Spinal cord (tissue), 9 donors: ENCODE measurements at regions not wholly inside any gene's neighbourhood (a gene's known extent, or its start where the extent isn't known, plus 50 kb on each side); places are given as distances from the start of the nearest gene placed in this dataset.
A peak's percentile ranks its signal among the peaks of the same experiment; 100 is the strongest.
"Not testable (repeated sequence)": the region's sequence is repeated elsewhere in the genome, so short reads cannot be mapped to it uniquely, and the experiment has no call there.

Experiments used
- DNase-seq, 6 donors: peaks; one replicate each; pipeline versions ENCODE4 v3.0.0 to v3.0.0-alpha.2; 2013 to 2015; ENCODE audit warnings: low spot score in 6 of 6, low read depth in 4 of 6
- H3K27ac ChIP-seq: one replicate; pipeline ENCODE4 v1.5.1; 2013; ENCODE audit warnings: low read depth, low read length, control low read depth
- H3K27me3 ChIP-seq: one replicate; pipeline ENCODE4 v1.6.1; 2013; ENCODE audit warnings: low read length; ENCODE audit not compliant: control insufficient read depth, insufficient read depth
- H3K36me3 ChIP-seq: one replicate; pipeline ENCODE4 v1.6.1; 2013; ENCODE audit warnings: low read length; ENCODE audit not compliant: control insufficient read depth, insufficient read depth
- H3K4me1 ChIP-seq: one replicate; pipeline ENCODE4 v1.6.1; 2013; ENCODE audit warnings: low read length; ENCODE audit not compliant: control insufficient read depth, insufficient read depth
- H3K4me3 ChIP-seq: one replicate; pipeline ENCODE4 v1.5.1; 2013; ENCODE audit warnings: low read depth, low read length, control low read depth
- H3K9me3 ChIP-seq: one replicate; pipeline ENCODE4 v1.6.1; 2013; ENCODE audit warnings: low read length; ENCODE audit not compliant: control insufficient read depth, insufficient read depth
- WGBS: methylation state at CpG from one replicate; pipeline ENCODE4 v1.1.5; 2013; ENCODE audit warnings: missing lambda C conversion rate; ENCODE audit not compliant: insufficient coverage; 5-methylcytosine and 5-hydroxymethylcytosine counted together
- donor health status: healthy.

DNA sequence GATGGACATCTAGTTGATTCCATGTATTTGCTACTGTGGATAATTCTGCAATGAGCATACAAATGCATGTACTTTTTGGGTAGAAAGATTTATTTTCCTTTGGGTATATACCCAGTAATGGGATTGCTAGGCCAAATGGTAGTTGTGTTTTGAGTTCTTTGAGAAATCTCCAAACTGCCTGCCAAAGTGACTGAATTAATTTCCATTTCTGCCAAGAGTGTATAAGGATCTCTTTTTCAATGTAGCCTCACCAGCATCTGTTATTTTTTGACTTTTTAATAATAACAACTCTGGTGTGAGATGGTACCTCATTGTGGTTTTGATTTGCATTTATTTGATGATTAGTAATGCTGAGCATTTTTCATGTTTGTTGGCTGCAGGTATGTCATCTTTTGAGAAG is 435.0 kb upstream of the CBLB start:
- no peaks in the 10 kb centered on the region for H3K36me3 ChIP-seq
- H3K27me3 ChIP-seq, result no peaks in the 10 kb centered on the region
- peak in 1 of 6 donors; percentile 53 for DNase-seq
- no peaks in the 10 kb centered on the region for H3K9me3 ChIP-seq
- H3K27ac ChIP-seq, result no peak overlapping the region
- H3K4me1 ChIP-seq, result no peaks in the 10 kb centered on the region
- no peak overlapping the region for H3K4me3 ChIP-seq

DNA sequence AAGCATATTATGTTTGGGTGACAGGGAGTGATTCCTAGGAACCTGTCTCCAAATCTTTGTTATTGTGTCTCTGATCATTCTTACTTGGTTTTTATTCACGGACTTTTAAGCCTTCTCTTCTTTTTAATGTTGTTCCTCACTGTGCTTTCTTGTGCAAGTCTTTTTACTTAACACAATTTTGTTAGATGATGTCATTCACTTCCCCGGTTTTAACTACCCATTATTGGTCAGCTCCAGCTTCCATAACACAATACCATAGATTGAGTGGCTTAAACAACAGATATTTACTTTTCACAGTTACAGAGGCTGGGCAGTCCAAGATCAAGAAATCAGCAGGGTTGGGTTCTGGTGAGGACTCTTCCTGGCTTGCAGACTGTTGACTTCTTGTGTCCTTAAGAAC is 436.3 kb upstream of the CBLB start:
- WGBS, result no CpG with 5 or more reads among the region's 2 CpGs

DNA sequence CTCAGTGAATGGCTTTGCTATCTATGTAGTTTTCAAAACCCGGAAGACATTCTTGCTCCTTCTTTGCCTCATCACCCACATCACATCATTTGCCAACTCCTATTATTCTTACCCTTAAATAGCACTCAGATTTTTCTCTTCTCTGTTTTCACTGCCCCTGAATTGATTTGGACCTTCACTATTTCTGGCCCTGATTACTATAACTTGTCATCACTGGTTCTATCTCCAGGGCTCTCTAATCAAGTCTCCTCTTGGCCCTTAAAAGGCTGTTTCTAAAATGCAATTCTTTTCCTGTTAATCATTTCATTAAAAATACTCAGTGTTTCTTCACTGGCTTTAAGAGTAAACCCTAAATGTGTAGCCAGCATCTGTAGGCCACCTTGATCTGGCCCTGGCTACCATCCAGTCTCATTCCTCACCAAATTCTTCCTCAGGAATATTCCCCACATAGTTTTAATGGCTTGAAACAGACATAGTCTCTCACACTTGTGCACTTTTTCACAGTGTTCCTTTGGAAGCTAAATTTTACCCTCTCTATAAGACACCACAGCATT is 437.1 kb upstream of the CBLB start:
- H3K4me3 ChIP-seq, result no peak overlapping the region
- WGBS, result 83% methylated on average over 1 of the region's 1 CpG
- H3K4me1 ChIP-seq, result no peaks in the 10 kb centered on the region
- H3K27me3 ChIP-seq, result no peaks in the 10 kb centered on the region
- no peaks in the 10 kb centered on the region for H3K9me3 ChIP-seq
- DNase-seq, result no peak
- no peaks in the 10 kb centered on the region for H3K36me3 ChIP-seq
- no peak overlapping the region for H3K27ac ChIP-seq

More for the DNA sequence above, 436.3 kb upstream of the CBLB start:
- no peaks in the 10 kb centered on the region for H3K27me3 ChIP-seq
- DNase-seq, result no peak
- H3K27ac ChIP-seq, result no peak overlapping the region
- no peaks in the 10 kb centered on the region for H3K9me3 ChIP-seq
- no peak overlapping the region for H3K4me3 ChIP-seq
- no peaks in the 10 kb centered on the region for H3K36me3 ChIP-seq
- no peaks in the 10 kb centered on the region for H3K4me1 ChIP-seq

DNA sequence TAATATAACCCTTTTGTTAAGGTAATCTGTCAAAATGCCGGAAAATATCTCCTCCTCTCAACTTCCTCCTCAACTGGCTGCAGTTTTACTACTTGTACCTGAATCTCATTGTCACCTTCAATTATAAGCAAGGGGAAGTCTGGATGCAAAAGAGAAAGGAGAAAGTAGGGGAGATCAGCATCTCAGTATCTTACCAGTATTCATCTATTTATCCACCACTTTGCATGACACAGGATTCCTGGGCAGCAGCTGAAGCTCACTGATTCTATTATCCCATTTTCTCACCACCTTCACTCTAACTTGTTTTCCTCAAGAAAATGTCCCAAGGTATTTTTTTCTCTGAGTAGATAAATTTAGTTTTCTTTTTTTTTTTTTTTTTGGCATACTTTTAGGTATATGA is 440.5 kb upstream of the CBLB start:
- Histone ChIP-seq H3K9me3 (no peaks in the 10 kb centered on the region), H3K36me3 (no peaks in the 10 kb centered on the region), H3K4me1 (no peaks in the 10 kb centered on the region), H3K27me3 (no peaks in the 10 kb centered on the region), H3K27ac (no peak overlapping the region), H3K4me3 (no peak overlapping the region)
- DNase-seq, result no peak
- no CpG with 5 or more reads among the region's 1 CpG for WGBS

DNA sequence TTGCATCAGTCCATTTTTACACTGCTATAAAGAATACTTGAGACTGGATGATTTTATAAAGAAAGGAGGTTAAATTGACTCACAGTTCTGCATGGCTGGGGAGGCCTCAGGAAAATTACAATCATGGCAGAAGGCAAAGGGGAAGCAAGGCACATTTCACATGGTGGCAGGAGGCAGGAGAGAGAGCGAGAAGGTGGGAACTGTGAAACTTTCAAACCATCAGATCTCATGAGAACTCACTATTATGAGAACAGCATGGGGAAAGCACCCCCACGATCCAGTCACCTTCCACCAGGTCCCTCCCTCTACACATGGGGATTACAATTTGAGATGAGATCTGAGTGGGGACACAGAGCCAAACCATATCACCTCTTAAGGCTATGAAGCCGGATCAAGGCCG is 441.0 kb upstream of the CBLB start:
- no CpG with 5 or more reads among the region's 4 CpGs for WGBS
- H3K36me3 ChIP-seq, H3K4me1 ChIP-seq, H3K9me3 ChIP-seq, DNase-seq, H3K4me3 ChIP-seq, H3K27ac ChIP-seq, H3K27me3 ChIP-seq: not testable (repeated sequence)

DNA sequence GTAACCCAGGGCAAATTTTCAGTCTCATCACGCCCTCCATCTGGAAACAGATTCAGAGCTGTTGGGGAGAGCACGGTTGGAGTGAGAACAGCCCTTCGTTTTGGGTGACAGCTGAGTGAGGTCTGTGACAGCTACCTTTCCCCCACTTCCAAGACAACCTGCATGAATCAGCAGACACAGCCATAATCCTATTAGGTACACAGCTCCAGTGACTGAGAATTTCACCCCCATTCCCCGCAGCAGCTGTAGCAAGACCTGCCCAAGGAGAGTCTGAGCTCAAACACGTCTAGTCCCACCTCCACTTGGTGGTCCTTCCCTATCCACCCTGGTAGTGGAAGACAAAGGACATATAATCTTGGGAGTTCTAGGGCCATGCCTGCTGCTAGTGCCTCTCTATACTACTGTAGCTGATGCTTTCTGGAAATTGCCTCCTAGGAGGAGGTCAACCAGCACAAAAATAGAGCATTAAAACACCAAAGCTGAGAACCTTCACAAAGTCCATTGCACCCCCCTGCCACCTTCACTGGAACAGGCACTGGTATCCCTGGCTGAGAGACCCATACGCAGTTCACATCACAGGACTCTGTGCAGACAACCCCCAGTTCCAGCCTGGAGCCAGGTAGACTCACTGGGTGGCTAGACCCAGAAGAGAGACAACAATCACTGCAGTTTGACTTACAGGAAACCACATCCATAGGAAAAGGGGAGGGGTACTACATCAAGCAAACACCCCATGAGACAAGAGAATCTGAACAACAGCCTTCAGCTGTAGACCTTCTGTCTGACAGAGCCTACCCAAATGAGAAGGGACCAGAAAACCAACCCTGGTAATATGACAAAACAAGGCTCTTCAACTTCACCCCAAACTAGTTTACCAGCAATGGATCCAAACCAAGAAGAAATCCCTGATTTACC is 448.6 kb upstream of the CBLB start:
- Histone ChIP-seq H3K9me3 (no peaks in the 10 kb centered on the region), H3K27me3 (no peaks in the 10 kb centered on the region), H3K27ac (no peak overlapping the region), H3K4me3 (no peak overlapping the region), H3K36me3 (no peaks in the 10 kb centered on the region), H3K4me1 (no peaks in the 10 kb centered on the region)
- no peak for DNase-seq
- WGBS, result 82% methylated on average over 4 of the region's 6 CpGs

DNA sequence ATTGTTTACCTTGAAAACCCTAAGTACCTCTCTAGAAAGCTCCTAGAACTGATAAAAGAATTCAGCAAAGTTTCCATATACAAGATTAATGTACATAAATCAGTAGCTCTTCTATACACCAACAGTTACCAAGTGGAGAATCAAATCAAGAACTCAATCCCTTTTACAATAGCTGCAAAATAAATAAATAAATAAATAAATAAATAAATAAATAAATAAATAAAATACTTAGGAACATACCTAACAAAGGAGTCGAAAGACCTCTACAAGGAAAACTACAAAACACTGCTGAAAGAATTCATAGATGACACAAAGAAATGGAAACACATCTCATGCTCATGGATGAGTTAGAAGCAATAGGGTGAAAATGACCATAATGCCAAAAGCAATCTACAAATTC is 452.6 kb upstream of the CBLB start:
- H3K9me3 ChIP-seq, H3K27me3 ChIP-seq, DNase-seq, H3K4me1 ChIP-seq, H3K36me3 ChIP-seq, H3K27ac ChIP-seq, H3K4me3 ChIP-seq: not testable (repeated sequence)
- WGBS, result no CpG with 5 or more reads among the region's 1 CpG

DNA sequence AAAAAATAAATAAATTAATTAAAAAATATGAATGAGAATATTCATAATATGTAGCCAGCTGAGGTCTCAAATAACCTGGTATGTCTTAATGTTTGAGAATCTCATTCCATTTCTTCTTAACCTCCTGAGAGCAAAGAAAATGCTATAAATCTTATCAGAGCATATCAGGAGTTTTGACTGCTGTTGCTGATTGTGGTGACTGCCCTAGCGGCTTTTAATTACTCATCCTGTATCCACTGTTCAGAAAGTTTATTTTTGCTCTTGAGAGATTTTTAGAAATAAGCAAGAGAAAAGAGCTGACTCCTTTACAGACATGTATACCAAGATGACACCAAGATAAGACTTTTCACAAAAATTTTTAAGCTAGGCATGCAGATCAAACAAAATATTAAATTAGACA is 454.8 kb upstream of the CBLB start:
- Histone ChIP-seq H3K27ac (no peak overlapping the region), H3K27me3 (no peaks in the 10 kb centered on the region), H3K36me3 (no peaks in the 10 kb centered on the region), H3K9me3 (peaks cover 5% of the 10 kb centered on the region), H3K4me1 (no peaks in the 10 kb centered on the region), H3K4me3 (no peak overlapping the region)
- WGBS, result no CpG with 5 or more reads among the region's 1 CpG
- no peak for DNase-seq

DNA sequence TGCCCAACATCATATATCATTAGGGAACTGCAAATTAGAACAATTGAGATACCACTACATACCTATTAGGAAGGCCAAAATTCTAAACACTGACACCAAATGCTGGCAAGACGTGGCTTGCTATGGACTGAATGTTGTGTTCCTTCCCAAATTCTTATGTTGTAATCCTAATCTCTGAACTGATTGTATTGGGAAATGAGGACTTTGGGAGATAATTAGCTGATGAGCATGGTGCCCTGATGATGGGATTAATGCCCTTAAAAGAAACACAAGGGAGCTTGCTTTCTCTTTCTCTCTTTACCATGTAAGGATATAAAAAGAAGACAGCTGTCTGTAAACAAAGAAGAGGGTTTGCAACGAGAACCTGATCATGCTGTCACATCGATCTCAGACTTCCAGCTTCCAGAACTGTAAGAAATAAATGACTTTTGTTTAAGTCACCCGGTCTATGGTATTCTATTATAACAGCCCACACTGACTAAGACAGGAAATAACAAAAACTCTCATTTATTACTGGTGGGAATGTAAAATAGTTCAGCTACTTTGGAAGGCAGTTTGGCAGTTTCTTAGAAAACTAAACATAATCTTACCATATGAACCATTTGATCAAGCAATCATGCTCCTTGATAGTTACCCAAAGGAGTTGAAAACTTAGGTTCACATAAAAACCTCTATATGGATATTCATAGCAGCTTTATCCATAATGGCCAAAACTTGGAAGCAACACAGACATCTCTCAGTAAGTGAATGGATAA is 458.3 kb upstream of the CBLB start:
- Histone ChIP-seq H3K27ac (no peak overlapping the region), H3K9me3 (peaks cover 5% of the 10 kb centered on the region), H3K4me1 (no peaks in the 10 kb centered on the region), H3K36me3 (no peaks in the 10 kb centered on the region), H3K27me3 (no peaks in the 10 kb centered on the region), H3K4me3 (no peak overlapping the region)
- 100% methylated on average over 1 of the region's 4 CpGs for WGBS
- DNase-seq, result no peak

DNA sequence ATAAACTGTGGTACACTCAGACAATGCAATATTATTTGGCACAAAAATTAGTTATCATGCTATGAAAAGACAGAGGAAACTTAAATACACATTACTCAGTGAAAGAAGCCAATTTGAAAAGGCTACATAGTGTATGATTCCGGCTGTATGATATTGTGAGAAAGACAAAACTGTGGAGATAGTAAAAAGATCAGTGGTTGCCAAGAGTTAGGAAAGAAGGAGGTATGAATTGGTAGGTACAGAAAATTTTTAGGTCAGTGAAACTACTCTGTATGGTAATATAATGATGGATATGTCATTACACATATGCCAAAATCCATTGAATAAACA is 458.8 kb upstream of the CBLB start:
- H3K27me3 ChIP-seq, result no peaks in the 10 kb centered on the region
- H3K4me3 ChIP-seq, result no peak overlapping the region
- no peaks in the 10 kb centered on the region for H3K36me3 ChIP-seq
- no peak for DNase-seq
- H3K4me1 ChIP-seq, result no peaks in the 10 kb centered on the region
- no CpG with 5 or more reads among the region's 1 CpG for WGBS
- H3K27ac ChIP-seq, result no peak overlapping the region
- peaks cover 5% of the 10 kb centered on the region for H3K9me3 ChIP-seq
